HAP-1 (cell line): ENCODE measurements at regions not wholly inside any gene's neighbourhood (a gene's known extent, or its start where the extent isn't known, plus 50 kb on each side); places are given as distances from the start of the nearest gene placed in this dataset.

ENCODE experiments used
- DNase-seq, 2 experiments: peaks; one replicate each; pipeline ENCODE4 v3.0.0-alpha.2; 2016 to 2020; ENCODE audit warnings: low spot score in 2 of 2
- H3K27me3 ChIP-seq: fragments of 250-450 bp; sonication (Bioruptor Pico); 2 replicates; pipeline ENCODE4 v1.5.1; 2020; ENCODE audit warnings: low read depth, mild to moderate bottlenecking, moderate library complexity
- H3K36me3 ChIP-seq: fragments of 250-450 bp; sonication (Bioruptor Pico); replicated peaks from 2 replicates; pipeline ENCODE4 v1.5.1; 2020; ENCODE audit warnings: mild to moderate bottlenecking
- H3K4me1 ChIP-seq: fragments of 250-450 bp; sonication (Bioruptor Pico); 2 replicates; pipeline ENCODE4 v1.5.1; 2020; ENCODE audit warnings: mild to moderate bottlenecking
- H3K4me3 ChIP-seq: fragments of 250-450 bp; sonication (Bioruptor Pico); 2 replicates; pipeline ENCODE4 v1.5.1; 2020; ENCODE audit warnings: mild to moderate bottlenecking, moderate library complexity
- H3K9me3 ChIP-seq: fragments of 250-450 bp; sonication (Bioruptor Pico); 2 replicates; pipeline ENCODE4 v1.5.1; 2020; ENCODE audit warnings: mild to moderate bottlenecking, moderate library complexity
- in situ Hi-C: fragments of 300-500 bp; cut with MboI; formaldehyde crosslinking; loops from 3 replicates; pipeline ENCODE4 v1.14.3; 2020; ENCODE audit warnings: low sequenced_read_pairs, inconsistent platforms, mixed read lengths

DNA sequence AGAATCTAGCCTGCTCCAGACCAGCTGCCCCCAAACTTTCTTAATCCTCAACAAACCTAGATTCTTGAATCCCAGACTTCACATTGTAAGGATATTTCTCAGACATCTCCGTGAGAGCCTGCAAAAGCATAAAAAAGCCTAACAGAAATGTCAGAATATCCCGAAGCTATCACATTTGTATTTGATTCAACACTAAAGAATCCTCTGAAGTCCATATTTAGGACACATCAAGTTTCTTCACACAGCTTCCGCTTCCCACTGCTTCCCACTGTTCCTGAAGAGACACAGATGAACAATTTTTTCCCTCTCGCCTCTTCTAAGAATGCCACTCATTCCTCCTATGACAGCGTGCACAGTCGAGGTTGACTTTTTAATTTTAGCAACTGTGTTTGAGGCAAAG is 396.2 kb upstream of the IGFBP3 start:
- DNase-seq = no peak
- Histone ChIP-seq H3K4me1 (no peaks in the 10 kb centered on the region), H3K36me3 (no peaks in the 10 kb centered on the region), H3K4me3 (no peak overlapping the region), H3K27me3 (no peaks in the 10 kb centered on the region), H3K9me3 (no peaks in the 10 kb centered on the region)
- in situ Hi-C loops = no loop called here

DNA sequence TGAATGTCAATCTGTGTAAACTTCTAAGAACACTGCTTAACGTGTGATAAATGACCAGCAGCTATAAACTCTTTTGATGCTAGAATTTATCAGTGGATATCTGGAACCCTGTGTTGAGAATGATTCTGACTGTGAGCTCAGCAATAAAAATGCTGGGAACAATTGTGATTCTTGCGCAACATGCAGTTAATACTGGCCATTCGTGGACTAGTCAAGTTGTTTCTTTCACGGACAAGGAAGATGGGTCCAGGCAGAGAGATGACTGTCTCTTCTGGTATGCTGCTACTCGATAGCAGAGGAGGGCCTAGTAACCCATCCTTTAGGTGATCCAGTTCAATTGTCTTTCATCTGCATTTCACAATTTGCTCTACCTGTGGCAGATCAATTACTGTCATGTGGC is 394.8 kb upstream of the IGFBP3 start:
- no peak for DNase-seq
- in situ Hi-C loops = no loop called here

DNA sequence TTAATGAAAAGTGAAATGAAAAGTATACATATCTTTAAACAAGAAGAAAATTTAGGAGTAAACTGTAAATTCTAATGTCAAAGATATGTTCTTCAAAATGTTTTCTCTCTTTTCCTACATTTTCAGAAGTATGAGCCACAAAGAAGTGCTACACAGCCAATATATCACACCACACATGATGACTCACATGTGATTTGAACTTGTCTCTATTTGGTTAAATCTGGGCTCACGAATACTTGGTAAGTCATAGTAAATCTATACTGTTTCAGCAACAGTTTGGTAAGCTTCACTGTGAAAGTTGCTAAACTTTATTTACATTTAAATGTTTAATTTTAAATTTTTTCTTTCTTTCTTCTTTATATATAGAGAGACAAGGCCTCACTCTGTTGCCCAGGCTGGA is 380.6 kb upstream of the IGFBP3 start:
- no peaks in the 10 kb centered on the region for H3K4me1 ChIP-seq
- H3K9me3 ChIP-seq = no peaks in the 10 kb centered on the region
- in situ Hi-C loops = no loop called here
- DNase-seq = no peak
- no peaks in the 10 kb centered on the region for H3K27me3 ChIP-seq
- no peak overlapping the region for H3K4me3 ChIP-seq
- no peaks in the 10 kb centered on the region for H3K36me3 ChIP-seq

More for the DNA sequence above, 394.8 kb upstream of the IGFBP3 start:
- no peaks in the 10 kb centered on the region for H3K27me3 ChIP-seq
- H3K9me3 ChIP-seq = no peaks in the 10 kb centered on the region
- H3K4me1 ChIP-seq = no peaks in the 10 kb centered on the region
- no peak overlapping the region for H3K4me3 ChIP-seq
- no peaks in the 10 kb centered on the region for H3K36me3 ChIP-seq

DNA sequence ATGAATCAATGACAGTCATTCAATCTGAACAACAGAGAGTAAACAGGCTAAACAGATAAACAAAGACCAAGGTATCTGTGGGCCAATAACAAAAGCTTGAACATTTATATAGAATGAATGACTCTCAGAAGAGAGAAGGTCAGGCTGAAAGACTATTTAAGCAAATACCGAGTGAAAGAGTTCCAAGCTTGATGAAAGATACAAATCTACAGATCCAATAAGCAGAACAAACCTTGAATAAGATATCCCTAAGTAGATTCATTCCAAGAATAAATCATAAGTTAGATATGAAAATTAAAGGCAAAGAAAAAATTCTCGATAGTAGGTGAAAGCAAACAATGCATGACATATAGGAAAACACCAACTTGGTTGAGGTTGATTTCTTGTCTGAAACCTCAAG is 376.4 kb upstream of the IGFBP3 start:
- in situ Hi-C loops = no loop called here
- Histone ChIP-seq H3K36me3 (no peaks in the 10 kb centered on the region), H3K9me3 (no peaks in the 10 kb centered on the region), H3K27me3 (no peaks in the 10 kb centered on the region), H3K4me3 (no peak overlapping the region), H3K4me1 (no peaks in the 10 kb centered on the region)
- DNase-seq = no peak

DNA sequence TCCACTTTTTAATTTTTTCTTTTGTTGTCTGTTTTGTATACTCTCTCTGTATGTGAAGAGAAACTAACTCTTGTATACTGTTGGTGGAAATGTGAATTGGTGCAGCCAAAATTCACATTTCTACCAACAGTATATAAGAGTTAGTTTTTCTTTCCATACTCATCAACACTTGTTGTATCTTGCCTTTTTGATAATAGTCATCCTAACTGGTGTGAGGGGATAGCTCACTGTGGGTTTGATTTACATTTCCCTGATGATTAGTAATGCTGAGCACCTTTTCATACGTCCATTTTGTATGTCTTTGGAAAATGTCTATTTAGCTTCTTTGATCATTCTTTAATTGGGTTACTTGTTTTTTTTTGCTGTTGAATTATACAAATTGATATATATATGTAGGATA is 375.5 kb upstream of the IGFBP3 start:
- in situ Hi-C loops = no loop called here
- H3K9me3 ChIP-seq = no peaks in the 10 kb centered on the region
- no peak overlapping the region for H3K4me3 ChIP-seq
- no peaks in the 10 kb centered on the region for H3K36me3 ChIP-seq
- no peaks in the 10 kb centered on the region for H3K27me3 ChIP-seq
- no peaks in the 10 kb centered on the region for H3K4me1 ChIP-seq
- no peak for DNase-seq

DNA sequence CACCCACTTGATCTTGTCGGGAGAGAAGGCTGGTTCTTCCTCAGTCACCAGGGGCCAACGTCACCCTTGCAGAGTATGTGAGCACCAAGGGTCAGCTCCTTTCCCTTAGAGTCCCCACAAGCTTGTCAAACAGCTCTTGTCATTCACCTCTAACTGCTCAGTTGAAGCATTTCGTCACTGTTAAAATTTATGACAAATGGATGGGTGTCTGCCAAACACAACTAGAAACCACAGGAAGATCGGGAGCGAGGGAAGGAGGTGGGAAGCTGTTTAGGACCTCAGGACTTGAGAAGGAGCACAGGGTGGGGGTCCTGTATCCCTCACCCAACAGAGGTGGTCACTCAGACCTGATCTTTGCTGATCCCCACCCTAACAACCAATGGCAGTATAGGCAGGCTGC is 373.3 kb upstream of the IGFBP3 start:
- in situ Hi-C loops = no loop called here
- no peak overlapping the region for H3K4me3 ChIP-seq
- no peak for DNase-seq
- H3K4me1 ChIP-seq = no peaks in the 10 kb centered on the region
- H3K27me3 ChIP-seq = no peaks in the 10 kb centered on the region
- H3K9me3 ChIP-seq = no peaks in the 10 kb centered on the region
- no peaks in the 10 kb centered on the region for H3K36me3 ChIP-seq

DNA sequence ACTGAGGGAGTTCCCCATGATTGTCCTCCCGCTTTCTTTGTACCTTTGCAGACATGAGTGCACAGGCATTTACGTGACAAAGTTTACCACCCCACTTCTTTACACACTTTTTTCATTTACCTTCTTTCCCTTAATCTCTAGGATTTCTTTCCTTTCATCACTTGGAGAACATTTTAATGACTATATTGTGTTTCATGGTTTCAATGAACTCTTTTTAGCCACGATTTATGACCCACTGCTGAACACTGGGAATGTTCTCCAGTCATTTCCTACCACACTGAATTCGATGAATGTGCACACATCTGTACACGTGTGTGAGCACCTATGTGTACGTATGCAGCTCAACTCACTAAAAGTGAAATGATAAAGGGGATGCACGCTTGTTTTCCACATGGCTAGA is 371.7 kb upstream of the IGFBP3 start:
- Histone ChIP-seq H3K36me3 (no peaks in the 10 kb centered on the region), H3K4me1 (no peaks in the 10 kb centered on the region), H3K4me3 (no peak overlapping the region), H3K9me3 (no peaks in the 10 kb centered on the region), H3K27me3 (no peaks in the 10 kb centered on the region)
- in situ Hi-C loops = no loop called here
- no peak for DNase-seq

DNA sequence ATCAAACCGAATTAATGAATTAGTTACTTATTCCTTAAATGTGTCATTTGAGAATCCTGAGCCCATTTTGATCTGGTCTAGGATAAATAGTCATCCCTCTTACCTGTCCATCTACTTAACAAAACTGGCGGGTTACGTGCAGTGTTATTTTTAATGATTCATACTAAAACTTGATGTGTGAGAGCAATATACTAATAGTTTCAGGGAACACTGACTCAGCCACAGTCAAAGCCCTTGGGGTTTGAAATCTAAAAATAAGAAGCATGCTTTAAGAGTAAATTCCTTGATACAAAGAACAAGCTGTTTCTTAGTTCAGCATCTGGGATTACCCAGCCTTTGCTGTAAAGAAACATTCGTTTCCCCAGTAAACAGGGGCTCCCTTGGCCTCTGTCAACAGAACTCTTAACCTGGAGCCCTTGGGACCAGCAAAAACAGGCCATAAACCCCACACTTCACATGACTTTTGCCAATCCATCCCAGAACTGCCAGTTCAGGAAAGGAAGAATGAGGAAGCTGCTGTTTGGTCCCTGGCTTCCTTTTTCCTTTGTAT is 370.6 kb upstream of the IGFBP3 start:
- in situ Hi-C loops = no loop called here
- no peaks in the 10 kb centered on the region for H3K27me3 ChIP-seq
- no peaks in the 10 kb centered on the region for H3K9me3 ChIP-seq
- H3K4me1 ChIP-seq = no peaks in the 10 kb centered on the region
- H3K36me3 ChIP-seq = no peaks in the 10 kb centered on the region
- no peak overlapping the region for H3K4me3 ChIP-seq
- no peak for DNase-seq

DNA sequence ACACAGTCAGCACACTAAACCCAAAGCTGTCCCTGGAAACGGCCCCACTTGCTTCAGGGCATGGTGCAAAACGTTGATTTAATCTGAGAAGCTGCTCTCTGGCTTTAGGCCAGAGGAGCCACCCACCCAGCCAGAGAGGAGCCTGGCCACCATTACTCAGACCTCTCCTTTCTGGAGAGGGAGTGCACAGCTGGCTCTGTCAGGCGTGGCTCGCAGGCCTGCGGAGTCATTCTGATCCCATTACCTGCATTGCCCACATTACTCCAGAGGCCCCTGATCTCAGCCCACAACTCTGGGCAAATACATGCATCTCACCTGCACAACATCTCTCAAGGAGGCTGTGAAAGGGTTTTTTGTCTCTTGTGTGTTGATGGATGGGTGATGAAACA is 370.0 kb upstream of the IGFBP3 start:
- no peaks in the 10 kb centered on the region for H3K36me3 ChIP-seq
- DNase-seq = no peak
- H3K27me3 ChIP-seq = no peaks in the 10 kb centered on the region
- no peaks in the 10 kb centered on the region for H3K4me1 ChIP-seq
- no peaks in the 10 kb centered on the region for H3K9me3 ChIP-seq
- H3K4me3 ChIP-seq = no peak overlapping the region
- in situ Hi-C loops = no loop called here

DNA sequence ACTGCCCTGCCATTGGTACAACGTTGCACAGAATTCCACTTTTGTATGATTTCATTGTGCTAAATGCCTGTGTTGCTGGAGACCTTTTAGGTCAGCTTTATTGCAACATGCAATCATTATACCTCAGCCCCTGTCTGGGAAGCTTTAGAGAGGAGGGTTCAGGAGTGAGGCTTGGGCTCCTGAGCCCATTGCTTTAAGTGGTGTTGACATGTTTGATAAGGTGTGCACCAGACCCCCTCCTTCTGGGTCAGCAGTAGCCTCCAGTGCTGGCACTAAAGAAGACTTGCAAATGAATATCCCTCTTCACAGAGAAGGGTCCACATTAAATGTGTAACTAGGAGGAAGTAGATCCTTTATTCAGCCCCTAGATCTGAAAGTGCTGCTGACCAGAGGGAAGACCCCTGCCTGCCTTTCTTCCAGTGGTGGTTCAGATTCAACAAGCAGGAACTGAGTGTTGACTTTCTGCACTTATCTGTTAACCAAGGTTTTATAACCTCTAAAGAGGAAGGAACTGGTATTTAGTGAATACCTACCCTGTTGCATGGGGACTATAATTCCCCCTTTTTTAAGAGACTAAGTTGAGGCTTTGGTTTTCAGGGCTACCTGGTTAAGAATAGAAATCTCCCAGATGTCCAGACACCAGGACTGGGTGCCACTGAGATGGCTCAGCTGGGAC is 369.4 kb upstream of the IGFBP3 start:
- Histone ChIP-seq H3K4me1 (no peaks in the 10 kb centered on the region), H3K36me3 (no peaks in the 10 kb centered on the region), H3K9me3 (no peaks in the 10 kb centered on the region), H3K27me3 (no peaks in the 10 kb centered on the region), H3K4me3 (no peak overlapping the region)
- in situ Hi-C loops = no loop called here
- DNase-seq = no peak

DNA sequence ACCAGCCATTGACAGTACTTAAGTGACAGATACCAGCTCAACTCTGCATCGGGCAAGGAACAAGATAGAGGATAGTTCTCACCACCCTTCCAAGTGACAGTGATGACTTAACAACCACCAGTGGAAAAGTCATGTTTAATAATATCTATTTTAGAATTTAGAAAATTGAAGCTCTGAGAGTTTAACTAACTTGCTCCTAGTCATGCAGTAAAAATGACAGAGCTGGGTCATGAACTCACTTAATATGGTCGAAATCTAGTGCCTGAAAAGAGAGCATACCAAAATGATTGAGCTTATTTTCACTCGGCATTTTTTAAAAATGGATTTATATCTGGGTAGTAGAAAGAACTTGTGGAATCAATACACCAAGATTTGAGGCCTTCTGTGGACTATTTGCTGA is 367.8 kb upstream of the IGFBP3 start:
- Histone ChIP-seq H3K27me3 (no peaks in the 10 kb centered on the region), H3K4me3 (no peak overlapping the region), H3K9me3 (no peaks in the 10 kb centered on the region), H3K36me3 (no peaks in the 10 kb centered on the region), H3K4me1 (no peaks in the 10 kb centered on the region)
- in situ Hi-C loops = no loop called here
- DNase-seq = no peak

DNA sequence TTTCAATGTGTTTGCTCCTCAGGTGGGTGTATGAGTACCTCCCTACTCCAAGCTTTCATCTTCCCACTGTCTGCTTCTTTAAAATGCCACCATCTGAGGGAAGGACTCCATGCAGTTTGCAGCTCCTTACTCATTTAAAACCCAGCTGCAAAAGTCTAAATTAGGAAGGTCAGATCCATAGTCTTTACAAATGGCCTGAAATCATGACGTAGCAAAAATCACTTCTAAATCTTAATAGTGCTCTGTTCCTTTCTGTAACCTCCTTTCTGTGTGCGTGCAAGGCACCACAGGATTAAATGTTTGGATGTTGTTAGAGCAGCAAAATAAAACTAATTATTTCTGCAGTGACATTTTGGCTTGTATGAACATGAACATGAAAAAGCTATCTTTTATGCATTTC is 366.9 kb upstream of the IGFBP3 start:
- H3K27me3 ChIP-seq = no peaks in the 10 kb centered on the region
- no peaks in the 10 kb centered on the region for H3K4me1 ChIP-seq
- no peaks in the 10 kb centered on the region for H3K9me3 ChIP-seq
- no peaks in the 10 kb centered on the region for H3K36me3 ChIP-seq
- H3K4me3 ChIP-seq = no peak overlapping the region
- in situ Hi-C loops = no loop called here
- DNase-seq = no peak

DNA sequence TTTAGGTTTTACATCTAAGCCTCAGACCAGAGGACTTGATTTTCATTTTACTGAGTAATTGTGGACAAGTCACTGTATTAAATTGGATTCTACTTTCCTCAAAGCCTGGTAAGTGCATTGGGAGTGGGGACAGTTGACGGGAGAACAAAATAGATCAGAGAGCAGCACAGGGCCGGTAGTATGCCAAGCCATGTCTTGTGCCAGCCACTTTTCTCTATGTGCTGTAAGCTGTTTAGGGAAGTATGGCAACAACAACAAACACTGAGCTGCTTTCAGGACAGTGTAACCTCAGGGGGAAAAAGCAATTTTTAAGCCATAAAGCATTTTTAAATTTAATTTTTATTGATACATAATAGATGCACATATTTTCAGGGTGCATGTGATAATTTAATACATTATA is 365.9 kb upstream of the IGFBP3 start:
- Histone ChIP-seq H3K36me3 (no peaks in the 10 kb centered on the region), H3K4me1 (no peaks in the 10 kb centered on the region), H3K4me3 (no peak overlapping the region), H3K9me3 (no peaks in the 10 kb centered on the region), H3K27me3 (no peaks in the 10 kb centered on the region)
- DNase-seq = no peak
- in situ Hi-C loops = no loop called here

DNA sequence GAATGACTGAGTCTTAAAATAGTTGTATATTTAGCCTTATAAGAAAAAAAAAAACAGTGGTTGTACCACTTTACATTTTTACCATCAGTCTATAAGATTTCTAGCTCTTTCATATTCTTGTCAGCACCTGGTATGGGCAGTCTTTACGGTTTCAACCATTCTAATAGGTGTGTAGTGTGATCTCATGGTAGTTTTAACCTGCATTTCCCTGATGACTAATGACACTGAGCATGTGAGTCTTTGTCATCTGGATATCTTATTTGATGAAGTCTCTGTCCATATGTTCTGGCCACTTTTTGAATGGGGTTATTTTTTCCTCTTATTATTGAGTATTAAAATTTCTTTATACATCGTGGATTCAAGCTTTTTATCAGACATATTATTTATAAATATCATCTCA is 365.3 kb upstream of the IGFBP3 start:
- no peak for DNase-seq
- no peaks in the 10 kb centered on the region for H3K4me1 ChIP-seq
- no peaks in the 10 kb centered on the region for H3K36me3 ChIP-seq
- in situ Hi-C loops = no loop called here
- H3K27me3 ChIP-seq = no peaks in the 10 kb centered on the region
- no peak overlapping the region for H3K4me3 ChIP-seq
- H3K9me3 ChIP-seq = no peaks in the 10 kb centered on the region

DNA sequence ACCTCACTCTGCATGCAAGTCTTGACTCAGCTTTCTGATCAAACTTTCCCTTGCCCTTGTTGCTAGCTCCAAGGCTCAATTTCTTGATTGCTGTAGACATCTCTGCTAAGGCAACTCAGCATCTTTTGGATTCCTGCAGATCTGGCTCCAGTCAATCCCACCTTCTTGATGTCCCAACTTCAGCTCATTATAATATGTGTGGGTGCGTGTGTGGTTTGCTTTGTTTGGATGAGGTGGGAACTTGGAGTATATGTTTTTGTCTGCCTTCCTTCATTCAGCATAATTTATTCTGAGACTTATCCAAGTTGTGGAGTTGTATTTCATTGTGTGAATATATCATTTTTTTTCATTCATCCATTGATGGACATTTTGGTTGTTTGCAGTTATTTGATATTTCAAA is 364.8 kb upstream of the IGFBP3 start:
- in situ Hi-C loops = no loop called here
- Histone ChIP-seq H3K4me1 (no peaks in the 10 kb centered on the region), H3K4me3 (no peak overlapping the region), H3K27me3 (no peaks in the 10 kb centered on the region), H3K36me3 (no peaks in the 10 kb centered on the region), H3K9me3 (no peaks in the 10 kb centered on the region)
- no peak for DNase-seq
